Adrenal gland (tissue), 5 donors: ENCODE measurements at regions not wholly inside any gene's neighbourhood (a gene's known extent, or its start where the extent isn't known, plus 50 kb on each side); places are given as distances from the start of the nearest gene placed in this dataset.

Experiments used
- POLR2A ChIP-seq, 2 donors: fragments of 450-650 bp; IDR thresholded peaks; one replicate each; pipeline ENCODE4 v1.6.1; 2017; ENCODE audit warnings: antibody characterized with exemption in 2 of 2, mild to moderate bottlenecking in 2 of 2, moderate library complexity in 1 of 2
- TF ChIP-seq, protein P1 (sequence below), 6 experiments: fragments of 450-650 bp in 4 of 6; fragments of 200-600 bp in 2 of 6; sonication (generic) in 1 of 6; IDR thresholded peaks; 1 replicate in 5 of 6; 2 replicates in 1 of 6; pipeline versions ENCODE4 v1.5.1 to v1.8.0; 2016 to 2021; ENCODE audit warnings: antibody characterized with exemption in 6 of 6, mild to moderate bottlenecking in 2 of 6, moderate library complexity in 1 of 6
- donor health status: DM: no; HTN: no; CAD: no.

DNA sequence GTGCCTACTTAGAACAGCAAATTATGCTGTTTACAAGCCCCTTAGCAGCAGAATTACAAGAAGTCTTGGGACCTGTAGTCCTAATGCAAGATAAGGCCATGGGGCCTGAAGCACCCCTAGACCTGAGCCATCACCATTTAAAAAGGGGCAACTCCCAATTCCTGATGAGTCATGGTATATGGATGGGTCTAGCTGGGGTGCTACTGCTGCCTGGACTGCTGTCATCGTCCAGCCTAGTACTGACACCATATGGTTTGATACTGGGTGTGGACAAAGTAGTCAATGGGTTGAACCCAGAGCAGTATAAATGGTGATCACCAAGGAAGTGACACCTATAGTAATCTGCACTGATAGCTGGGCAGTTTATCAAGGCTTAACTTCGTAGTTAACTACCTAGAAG is 450.0 kb downstream of the IPMK start:
- TF ChIP-seq, protein P1, sequence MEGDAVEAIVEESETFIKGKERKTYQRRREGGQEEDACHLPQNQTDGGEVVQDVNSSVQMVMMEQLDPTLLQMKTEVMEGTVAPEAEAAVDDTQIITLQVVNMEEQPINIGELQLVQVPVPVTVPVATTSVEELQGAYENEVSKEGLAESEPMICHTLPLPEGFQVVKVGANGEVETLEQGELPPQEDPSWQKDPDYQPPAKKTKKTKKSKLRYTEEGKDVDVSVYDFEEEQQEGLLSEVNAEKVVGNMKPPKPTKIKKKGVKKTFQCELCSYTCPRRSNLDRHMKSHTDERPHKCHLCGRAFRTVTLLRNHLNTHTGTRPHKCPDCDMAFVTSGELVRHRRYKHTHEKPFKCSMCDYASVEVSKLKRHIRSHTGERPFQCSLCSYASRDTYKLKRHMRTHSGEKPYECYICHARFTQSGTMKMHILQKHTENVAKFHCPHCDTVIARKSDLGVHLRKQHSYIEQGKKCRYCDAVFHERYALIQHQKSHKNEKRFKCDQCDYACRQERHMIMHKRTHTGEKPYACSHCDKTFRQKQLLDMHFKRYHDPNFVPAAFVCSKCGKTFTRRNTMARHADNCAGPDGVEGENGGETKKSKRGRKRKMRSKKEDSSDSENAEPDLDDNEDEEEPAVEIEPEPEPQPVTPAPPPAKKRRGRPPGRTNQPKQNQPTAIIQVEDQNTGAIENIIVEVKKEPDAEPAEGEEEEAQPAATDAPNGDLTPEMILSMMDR (IDR thresholded peaks at IDR 0.05), result no peak
- no peak for TF ChIP-seq POLR2A (IDR thresholded peaks at IDR 0.05)
